CD4-positive, alpha-beta T cell treated with Interleukin-4 for 4 hours (primary cell): ENCODE measurements at regions not wholly inside any gene's neighbourhood (a gene's known extent, or its start where the extent isn't known, plus 50 kb on each side); places are given as distances from the start of the nearest gene placed in this dataset.

ENCODE experiments used
- DNase-seq: peaks from one replicate; pipeline ENCODE4 v3.0.0-alpha.2; 2020

DNA sequence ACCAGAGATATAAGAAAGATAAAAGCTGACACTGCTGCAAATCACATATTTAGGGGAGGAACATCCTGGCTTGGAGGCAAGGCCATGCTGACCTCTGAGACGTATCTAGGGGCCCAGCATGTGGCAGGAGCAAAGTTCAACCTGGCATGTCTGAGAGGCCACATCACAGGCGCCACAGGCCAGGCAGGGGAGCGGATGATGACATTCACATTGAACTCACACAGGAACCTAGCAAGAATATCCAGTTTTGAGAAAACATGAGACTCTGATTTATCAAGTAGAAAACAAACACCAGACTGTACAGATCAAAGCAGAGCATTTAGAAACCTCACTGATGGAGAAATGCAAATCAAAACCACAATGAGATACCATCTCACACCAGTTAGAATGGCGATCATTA, 64.2 kb upstream of the STK32A start:
- DNase-seq: no peak

- DNase-seq: no peak
Measured at GRCh38 chr5:147174671-147175265, 60.1 kb upstream of the STK32A start.

DNA sequence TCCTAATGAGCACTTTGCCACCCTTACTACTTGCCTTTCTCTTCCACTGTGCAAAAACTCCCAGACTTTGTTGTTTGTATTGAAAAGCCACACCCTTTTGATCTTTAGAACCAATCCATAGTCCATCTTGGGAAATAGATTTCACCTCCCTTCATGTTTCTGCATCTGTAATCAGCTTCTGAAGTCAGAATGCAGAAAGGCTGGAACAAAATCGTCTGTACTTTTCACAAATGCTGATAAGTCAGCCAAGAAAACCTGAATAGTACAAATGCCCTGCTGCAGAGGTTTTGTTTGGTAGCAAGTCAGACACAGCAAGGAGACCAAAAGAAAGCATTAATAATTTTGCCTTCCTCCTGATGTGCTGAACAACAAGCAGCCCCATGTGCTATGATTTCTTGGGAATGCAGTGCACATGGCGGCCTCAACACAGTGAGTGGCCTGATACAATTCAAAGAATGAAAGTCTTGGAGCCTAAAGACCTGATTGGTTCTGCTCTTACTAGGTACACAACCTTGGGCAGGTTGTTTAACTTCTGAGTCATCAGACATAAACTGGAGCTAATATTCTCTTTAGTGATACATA, 59.2 kb upstream of the STK32A start:
- no peak for DNase-seq

GRCh38 chr5:147176422-147176821, 58.4 kb upstream of the STK32A start:
- DNase-seq: no peak

DNA sequence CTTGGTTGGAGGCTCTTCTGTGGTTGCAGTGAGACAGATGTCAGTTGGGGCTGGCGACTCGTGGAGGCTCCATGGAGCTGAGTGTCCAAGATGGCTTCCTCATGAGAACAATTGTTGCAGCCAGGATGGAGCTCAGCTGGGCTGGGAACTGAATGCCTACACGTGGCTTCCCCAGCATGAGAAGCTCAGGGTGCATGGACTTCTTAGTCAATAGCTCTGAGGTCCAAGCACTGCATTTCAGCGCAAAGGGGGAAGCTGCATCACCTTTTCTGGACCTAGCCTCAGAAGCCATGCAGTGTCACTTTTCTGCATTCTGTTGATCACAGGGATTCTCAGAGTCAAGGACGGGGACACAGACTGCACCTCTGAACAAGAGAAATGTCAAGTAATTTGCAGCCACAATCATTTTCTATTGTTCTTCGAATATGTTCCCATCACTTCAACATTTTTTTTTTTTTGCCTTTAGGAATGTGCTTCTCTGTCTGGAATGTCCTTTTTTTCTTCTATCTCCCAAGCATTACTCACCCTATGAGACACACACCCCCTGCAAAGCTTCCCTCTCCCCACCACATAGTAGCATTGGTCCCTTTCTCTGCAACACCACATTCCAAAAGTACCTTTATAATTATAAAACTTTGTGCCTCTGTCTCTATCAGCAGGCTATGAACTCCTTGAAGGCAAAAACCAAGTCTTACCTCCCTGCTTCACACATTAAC, 57.5 kb upstream of the STK32A start:
- no peak for DNase-seq

GRCh38 chr5:147179562-147180147, 55.2 kb upstream of the STK32A start:
- DNase-seq: no peak

- DNase-seq: no peak
Measured at GRCh38 chr5:147180751-147181150, 54.1 kb upstream of the STK32A start.
